ENCODE measurements at regions not wholly inside any gene's neighbourhood (a gene's known extent, or its start where the extent isn't known, plus 50 kb on each side); places are given as distances from the start of the nearest gene placed in this dataset.

- DNase-seq, result no peak
- Histone ChIP-seq H3K4me2 (no peak overlapping the region), H3K4me3 (no peak overlapping the region), H3K27ac (no peak overlapping the region), H3F3A (ENCODE audit: insufficient read depth, low read depth) (no peaks in the 10 kb centered on the region), H3K36me3 (ENCODE audit: low read depth) (no peaks in the 10 kb centered on the region), H3K9me3 (ENCODE audit: insufficient read depth, low read depth) (no peaks in the 10 kb centered on the region), H3K4me1 (replicated peaks; ENCODE audit: insufficient read depth) (no peaks in the 10 kb centered on the region), H3K9me2 (ENCODE audit: insufficient read depth) (no peaks in the 10 kb centered on the region), H2AFZ (no peak overlapping the region), H4K20me1 (ENCODE audit: insufficient read depth) (no peaks in the 10 kb centered on the region), H3K27me3 (ENCODE audit: insufficient read depth, low read depth) (peaks cover 9% of the 10 kb centered on the region), H3K79me2 (ENCODE audit: low read depth) (no peaks in the 10 kb centered on the region)
- TF ChIP-seq EZH2 (IDR thresholded peaks at IDR 0.05; ENCODE audit: low read depth), result no peak
- TF ChIP-seq, protein P1, sequence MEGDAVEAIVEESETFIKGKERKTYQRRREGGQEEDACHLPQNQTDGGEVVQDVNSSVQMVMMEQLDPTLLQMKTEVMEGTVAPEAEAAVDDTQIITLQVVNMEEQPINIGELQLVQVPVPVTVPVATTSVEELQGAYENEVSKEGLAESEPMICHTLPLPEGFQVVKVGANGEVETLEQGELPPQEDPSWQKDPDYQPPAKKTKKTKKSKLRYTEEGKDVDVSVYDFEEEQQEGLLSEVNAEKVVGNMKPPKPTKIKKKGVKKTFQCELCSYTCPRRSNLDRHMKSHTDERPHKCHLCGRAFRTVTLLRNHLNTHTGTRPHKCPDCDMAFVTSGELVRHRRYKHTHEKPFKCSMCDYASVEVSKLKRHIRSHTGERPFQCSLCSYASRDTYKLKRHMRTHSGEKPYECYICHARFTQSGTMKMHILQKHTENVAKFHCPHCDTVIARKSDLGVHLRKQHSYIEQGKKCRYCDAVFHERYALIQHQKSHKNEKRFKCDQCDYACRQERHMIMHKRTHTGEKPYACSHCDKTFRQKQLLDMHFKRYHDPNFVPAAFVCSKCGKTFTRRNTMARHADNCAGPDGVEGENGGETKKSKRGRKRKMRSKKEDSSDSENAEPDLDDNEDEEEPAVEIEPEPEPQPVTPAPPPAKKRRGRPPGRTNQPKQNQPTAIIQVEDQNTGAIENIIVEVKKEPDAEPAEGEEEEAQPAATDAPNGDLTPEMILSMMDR (conservative IDR thresholded peaks at IDR 0.05), result no peak
- no TSS peak for BruUV-seq (replicated peaks)
- POLR2A ChIA-PET (ENCODE audit: unreplicated experiment), result no interaction called here
- CTCF ChIA-PET, result no interaction called here
- intact Hi-C loops (cut with micrococcal nuclease; ENCODE audit: unreplicated experiment), result no loop called here
These were observed 714.5 kb downstream of the UQCRFS1 start for GRCh38 chr19:28498404-28498976.

GRCh38 chr19:28497887-28498286, 715.1 kb downstream of the UQCRFS1 start:
- Histone ChIP-seq H3K79me2 (ENCODE audit: low read depth) (no peaks in the 10 kb centered on the region), H3K9me3 (ENCODE audit: insufficient read depth, low read depth) (no peaks in the 10 kb centered on the region), H3K4me2 (no peak overlapping the region), H3K4me3 (no peak overlapping the region), H3K27ac (no peak overlapping the region), H2AFZ (no peak overlapping the region), H4K20me1 (ENCODE audit: insufficient read depth) (no peaks in the 10 kb centered on the region), H3K4me1 (replicated peaks; ENCODE audit: insufficient read depth) (no peaks in the 10 kb centered on the region), H3K27me3 (ENCODE audit: insufficient read depth, low read depth) (peaks cover 6% of the 10 kb centered on the region), H3F3A (ENCODE audit: insufficient read depth, low read depth) (no peaks in the 10 kb centered on the region), H3K9me2 (ENCODE audit: insufficient read depth) (no peaks in the 10 kb centered on the region), H3K36me3 (ENCODE audit: low read depth) (no peaks in the 10 kb centered on the region)
- TF ChIP-seq, protein P1 (conservative IDR thresholded peaks at IDR 0.05), result no peak
- TF ChIP-seq EZH2 (IDR thresholded peaks at IDR 0.05; ENCODE audit: low read depth), result no peak
- BruUV-seq (replicated peaks), result no TSS peak
- POLR2A ChIA-PET (ENCODE audit: unreplicated experiment), result no interaction called here
- CTCF ChIA-PET, result no interaction called here
- intact Hi-C loops (cut with micrococcal nuclease; ENCODE audit: unreplicated experiment), result no loop called here
- no peak for DNase-seq

DNA sequence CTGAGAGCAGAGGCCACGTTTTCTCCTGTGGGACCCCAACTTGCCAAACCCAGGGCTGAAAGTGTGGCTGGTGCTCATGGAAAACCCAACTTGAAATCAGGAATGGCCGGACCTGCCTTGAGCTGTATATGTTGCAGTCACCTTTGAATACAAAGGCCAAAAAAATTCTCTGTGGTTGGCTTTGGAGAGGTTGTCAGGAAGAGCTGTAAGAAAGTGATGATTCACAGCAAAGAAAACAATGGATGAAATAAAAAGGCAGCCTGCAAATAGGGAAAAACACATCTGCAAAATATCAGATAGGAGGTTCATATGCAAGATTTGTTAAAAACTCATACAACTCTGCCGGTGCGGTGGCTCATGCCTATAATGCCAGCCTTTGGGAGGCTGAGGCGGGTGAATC, 715.8 kb downstream of the UQCRFS1 start:
- no peak for TF ChIP-seq EZH2 (IDR thresholded peaks at IDR 0.05; ENCODE audit: low read depth)
- TF ChIP-seq, protein P1 (conservative IDR thresholded peaks at IDR 0.05), result no peak
- intact Hi-C loops (cut with micrococcal nuclease; ENCODE audit: unreplicated experiment), result no loop called here

More for the DNA sequence above, 715.8 kb downstream of the UQCRFS1 start:
- Histone ChIP-seq H3K36me3 (ENCODE audit: low read depth) (no peaks in the 10 kb centered on the region), H3K27ac (no peak overlapping the region), H3K79me2 (ENCODE audit: low read depth) (no peaks in the 10 kb centered on the region), H3F3A (ENCODE audit: insufficient read depth, low read depth) (no peaks in the 10 kb centered on the region), H3K9me3 (ENCODE audit: insufficient read depth, low read depth) (no peaks in the 10 kb centered on the region), H3K9me2 (ENCODE audit: insufficient read depth) (no peaks in the 10 kb centered on the region), H3K4me3 (no peak overlapping the region), H2AFZ (no peak overlapping the region), H4K20me1 (ENCODE audit: insufficient read depth) (no peaks in the 10 kb centered on the region), H3K4me1 (replicated peaks; ENCODE audit: insufficient read depth) (no peaks in the 10 kb centered on the region), H3K27me3 (ENCODE audit: insufficient read depth, low read depth) (peaks cover 6% of the 10 kb centered on the region), H3K4me2 (no peak overlapping the region)
- ChIA-PET CTCF (interaction anchor here (0.6 kb wide), 1 partner anchor 14 kb away, joined by 4 read pairs; no protein-coding TSS in a partner anchor), POLR2A (ENCODE audit: unreplicated experiment) (no interaction called here)
- no peak for DNase-seq
- no TSS peak for BruUV-seq (replicated peaks)

Data from PC-9 (cell line).